CD1c-positive myeloid dendritic cell (primary cell): ENCODE measurements at regions not wholly inside any gene's neighbourhood (a gene's known extent, or its start where the extent isn't known, plus 50 kb on each side); places are given as distances from the start of the nearest gene placed in this dataset.
"Not testable (repeated sequence)": the region's sequence is repeated elsewhere in the genome, so short reads cannot be mapped to it uniquely, and the experiment has no call there.

ENCODE experiments used
- DNase-seq: peaks from one replicate; pipeline ENCODE4 v3.0.0-alpha.2; 2016; ENCODE audit errors: extremely low spot score

DNA sequence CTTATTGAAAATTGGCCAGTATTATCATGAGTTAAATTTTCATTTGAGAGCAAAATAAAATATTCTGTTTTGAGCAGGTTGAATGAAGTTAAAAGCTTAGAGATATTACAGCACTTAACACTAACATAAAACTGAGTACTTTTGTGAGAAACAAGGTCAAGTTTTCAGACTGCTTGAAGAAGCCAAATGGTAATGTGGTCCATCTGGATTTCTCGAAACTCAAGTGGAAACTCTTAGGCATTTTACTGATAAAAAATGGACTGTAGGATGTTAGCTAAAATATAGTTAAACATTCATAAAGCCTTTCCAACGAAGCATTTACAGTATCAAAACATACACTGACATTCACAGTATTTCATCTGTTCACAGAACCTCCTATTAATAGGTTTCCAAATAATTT is 528.1 kb upstream of the SEMA3D start:
- no peak for DNase-seq

DNA sequence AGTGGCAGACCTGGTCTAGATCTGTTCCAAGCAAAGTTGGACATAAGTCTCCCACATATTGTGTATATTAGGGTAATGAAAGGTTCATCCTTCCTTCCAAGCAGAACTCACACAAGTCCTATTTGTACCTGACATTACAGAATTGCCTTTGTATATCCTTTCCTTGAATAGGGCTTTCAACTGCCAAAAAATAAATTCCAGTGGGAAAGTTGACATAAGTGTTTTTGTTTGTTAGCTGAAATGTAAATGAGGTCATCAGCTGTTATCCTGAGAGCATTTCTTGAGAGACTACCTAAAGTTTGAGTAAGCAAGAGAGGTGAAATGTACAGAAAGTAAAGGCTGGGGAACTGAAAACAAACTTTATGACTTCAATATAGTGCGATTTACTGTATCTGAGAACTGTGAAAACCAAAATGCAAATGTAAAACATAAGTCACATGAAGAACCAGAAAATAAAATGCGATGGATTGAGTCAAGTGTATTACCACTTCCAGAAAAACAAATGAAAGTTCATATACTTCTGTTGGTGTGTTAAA is 527.3 kb upstream of the SEMA3D start:
- no peak for DNase-seq

DNA sequence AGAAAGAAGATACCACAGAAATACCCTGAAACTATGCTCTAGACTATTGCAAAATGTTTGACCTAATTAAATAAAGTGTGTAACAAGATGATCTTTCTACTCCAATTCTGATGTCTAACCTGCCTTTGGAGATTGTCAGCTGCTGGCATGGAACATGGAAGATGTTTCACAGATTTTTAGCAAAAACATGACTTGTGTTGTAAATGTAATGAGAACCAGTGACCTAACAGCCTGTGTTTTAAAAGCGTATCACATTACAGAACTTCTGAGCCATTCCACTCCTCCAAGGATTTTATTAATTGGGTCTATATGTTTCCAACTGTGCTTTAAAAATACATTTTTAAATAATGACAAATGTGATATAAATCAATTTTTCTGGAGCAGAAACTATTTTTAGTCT is 526.3 kb upstream of the SEMA3D start:
- DNase-seq = no peak

DNA sequence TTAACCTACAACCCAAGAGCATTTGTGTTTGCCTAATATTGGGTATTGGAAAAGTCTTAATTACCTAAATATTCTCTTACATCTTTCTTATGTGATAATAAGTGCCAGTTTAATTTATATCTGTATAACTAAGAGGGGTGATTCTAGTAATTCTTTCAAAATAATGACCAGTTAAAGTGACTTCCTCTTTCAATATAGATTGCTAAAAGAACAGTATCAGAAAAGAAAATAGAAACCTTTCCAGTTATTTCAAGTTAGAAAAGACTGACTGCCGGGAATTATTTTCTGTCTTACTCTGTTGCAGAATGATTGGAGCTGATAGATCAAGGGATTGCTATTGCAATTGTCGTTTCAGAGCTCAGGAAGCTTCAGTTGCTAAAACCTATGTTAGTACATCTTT is 525.0 kb upstream of the SEMA3D start:
- peak; percentile 30 for DNase-seq

DNA sequence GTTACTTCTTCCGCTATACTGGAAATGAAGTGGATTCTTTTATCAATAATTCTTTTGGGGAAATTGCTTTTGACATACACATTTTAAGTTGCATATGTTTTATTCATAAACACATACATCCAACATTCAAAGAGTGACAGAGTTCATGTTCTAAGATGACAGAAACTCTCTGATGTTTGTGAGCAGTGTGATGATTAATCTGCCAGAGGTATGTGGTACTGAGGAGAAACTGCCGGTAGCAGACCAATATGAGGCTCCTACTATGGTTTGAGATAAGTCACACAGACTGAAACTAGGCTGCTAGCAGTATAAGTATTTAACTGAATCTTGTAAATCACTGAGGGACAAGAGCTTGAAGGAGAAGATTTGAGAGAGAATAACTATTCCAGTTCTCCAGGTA is 524.1 kb upstream of the SEMA3D start:
- DNase-seq = no peak

DNA sequence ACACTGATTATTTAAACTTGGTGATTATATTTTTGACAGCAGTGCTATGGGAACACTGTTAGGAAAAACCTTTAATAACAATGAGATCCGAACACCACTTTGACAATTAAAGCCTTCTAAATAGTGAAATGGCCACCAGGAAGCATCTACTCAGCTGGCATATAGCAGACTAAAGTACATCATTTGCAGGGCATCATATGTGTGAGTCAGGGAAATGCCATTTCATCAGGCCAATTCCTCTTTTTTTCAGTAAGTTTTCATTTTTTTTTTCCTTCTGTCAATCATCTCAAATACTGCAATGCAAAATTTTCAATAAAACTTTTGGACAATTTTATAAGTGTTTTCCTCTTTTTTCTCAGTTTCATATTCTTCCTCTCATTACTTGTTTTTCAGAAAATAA is 521.4 kb upstream of the SEMA3D start:
- DNase-seq = peak; percentile 21

DNA sequence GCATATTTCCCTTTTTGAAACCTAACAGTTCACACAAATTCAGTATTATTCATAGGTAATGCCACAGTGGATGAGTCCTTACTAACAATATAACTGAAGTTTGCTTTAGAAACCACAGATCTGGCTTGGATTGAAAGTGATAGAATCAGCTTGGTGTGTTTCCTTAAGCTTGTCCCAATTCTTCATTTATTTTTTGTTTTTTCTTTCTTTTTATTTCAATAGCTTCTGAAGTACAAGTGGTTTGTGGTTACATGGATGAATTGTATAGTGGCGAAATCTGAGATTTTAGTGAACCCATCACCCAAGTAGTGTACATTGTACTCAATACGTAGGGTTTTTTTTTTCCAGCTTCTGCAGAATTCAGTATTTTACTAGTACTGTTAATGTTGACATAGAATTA is 518.2 kb upstream of the SEMA3D start:
- DNase-seq = no peak

DNA sequence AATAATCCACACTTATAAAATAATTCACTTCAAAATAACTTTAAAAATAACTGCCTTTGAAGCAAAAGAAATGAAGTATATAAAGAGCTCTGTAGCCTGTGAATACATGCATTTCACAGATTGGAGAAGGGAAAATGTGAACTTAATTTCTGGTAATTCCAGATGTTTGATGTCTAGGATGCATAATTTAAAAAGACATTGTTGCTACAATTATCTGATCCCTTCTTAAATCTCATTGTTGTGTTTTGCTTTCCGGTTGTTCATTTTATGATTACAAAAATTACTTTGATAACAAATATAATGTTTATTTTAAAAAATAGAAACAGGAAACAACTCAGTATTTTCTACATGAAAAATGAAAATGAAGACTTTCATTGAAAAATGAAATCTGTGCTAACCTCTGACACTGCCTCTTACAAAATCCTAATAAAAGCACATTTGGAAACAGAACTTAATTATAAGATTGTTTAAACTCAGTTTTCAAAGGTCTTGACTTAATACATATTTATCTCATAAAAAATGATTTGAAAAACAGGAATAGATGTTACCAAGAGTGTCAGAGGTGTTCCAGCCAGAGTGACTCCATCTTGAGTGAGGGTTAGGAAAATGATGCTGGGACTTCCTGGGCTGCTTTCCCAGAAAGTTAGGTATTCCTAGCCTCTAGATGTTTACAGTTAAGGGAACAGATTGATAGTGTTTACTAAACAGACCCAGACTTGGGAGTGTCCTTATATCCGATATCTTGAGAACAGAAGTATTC is 516.6 kb upstream of the SEMA3D start:
- no peak for DNase-seq

DNA sequence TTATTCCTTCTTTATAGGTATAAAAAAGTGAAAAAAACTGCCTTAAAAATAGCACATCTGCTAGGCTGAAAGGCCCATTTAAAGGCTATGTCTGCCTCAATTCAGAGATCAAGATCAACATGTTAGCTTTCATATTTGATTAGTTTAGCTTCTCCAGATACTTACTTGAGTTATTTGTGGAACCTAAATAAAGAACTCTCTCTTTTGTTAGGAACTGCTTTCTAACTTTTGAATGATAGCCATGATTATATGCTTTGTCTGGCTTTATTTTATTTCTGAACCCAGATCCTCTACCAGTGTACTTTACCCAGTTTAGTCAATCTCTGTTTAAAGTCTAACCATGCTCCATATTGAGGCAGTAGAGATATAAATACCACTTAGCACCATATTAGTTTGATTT is 515.5 kb upstream of the SEMA3D start:
- DNase-seq = no peak

DNA sequence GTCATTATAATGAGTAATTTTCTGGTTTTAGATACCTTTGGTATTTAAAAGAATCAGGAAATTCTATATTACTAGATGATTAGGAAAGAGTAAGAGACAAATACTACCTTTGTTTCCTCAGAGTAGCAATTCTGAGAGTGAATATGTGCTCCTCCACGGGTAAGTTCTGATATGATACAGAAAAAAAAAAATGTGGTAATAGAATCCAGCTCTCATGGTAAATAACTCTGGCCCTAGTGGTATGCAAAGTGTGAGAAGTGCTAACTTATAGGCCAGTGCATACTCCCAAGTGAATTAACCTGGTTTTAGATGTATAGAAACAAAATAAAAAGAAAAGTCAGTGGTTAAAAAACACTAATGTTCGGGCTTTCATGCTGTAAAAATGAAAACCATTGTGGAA is 512.6 kb upstream of the SEMA3D start:
- DNase-seq = no peak

DNA sequence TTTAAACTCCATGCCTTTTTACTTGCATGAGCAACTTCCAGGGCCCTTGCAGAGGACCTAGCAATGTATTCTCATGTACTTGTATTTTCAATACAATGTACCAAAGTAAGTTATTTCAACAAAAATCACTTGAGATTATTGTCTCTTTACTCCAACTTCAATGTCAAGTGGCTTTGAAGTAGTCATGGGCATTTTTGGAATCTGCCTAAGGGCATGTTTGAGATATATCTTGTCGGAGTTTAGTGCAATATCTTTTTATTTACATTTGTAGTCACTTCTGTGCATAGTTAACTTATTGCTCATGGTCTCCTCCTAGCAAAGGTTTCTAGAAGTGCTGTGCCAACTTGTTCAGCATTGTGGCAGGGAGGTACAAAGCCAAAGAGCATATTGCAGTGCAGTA is 508.7 kb upstream of the SEMA3D start:
- no peak for DNase-seq

DNA sequence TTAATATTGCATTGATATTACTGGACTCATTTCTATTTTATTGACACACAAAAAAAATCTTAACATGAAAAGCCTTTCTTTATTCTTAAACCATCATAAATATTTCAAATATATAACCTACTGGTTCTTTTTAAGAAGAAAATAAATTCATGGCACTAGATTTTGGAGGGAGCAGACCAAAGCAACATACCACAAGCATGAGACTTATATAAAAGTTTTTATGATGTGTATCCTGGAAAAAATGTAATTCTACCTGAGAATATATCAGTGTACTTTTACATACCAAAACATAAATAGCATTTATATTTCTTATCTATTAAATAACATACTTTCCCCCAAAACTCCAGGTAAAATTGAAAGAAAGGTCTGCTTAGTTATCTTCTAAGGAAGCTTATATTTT is 508.2 kb upstream of the SEMA3D start:
- no peak for DNase-seq

DNA sequence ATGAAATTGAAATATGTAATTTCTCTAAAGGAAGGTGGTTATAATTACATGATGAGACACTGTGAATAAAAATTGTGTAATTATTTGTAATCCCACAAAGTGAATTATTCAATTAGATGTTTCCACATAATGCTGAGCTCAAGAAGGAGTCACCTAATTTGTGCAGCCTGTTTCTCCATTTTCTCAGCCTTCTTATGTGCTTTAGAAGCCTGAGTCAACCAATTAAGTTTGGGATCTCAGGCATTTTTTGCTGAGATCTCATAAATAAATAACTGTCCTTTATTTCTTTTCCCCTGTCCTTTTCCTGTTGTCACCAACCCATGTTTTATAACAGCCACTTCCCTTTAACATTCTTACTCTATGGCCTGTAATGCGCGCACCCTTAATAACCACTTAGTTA is 506.5 kb upstream of the SEMA3D start:
- DNase-seq = no peak

DNA sequence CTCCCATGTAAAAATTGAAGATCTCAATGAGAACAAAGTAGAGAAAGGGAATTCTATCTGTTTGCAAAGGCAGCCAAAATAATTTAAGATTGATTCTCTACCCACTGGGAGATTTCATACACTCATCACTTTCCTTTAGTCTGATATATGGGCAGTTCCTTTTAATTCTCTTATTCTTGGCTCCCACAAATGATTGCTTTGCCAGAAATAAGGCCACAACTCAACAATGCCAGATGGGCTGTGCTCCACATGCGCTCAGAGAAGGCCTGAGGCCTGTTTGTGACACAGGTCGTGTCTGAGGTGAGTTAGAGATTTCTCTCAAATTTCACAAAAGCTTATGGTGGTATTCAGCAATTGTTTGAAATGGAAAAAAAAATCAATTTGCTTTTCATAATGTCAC is 501.9 kb upstream of the SEMA3D start:
- DNase-seq = no peak

DNA sequence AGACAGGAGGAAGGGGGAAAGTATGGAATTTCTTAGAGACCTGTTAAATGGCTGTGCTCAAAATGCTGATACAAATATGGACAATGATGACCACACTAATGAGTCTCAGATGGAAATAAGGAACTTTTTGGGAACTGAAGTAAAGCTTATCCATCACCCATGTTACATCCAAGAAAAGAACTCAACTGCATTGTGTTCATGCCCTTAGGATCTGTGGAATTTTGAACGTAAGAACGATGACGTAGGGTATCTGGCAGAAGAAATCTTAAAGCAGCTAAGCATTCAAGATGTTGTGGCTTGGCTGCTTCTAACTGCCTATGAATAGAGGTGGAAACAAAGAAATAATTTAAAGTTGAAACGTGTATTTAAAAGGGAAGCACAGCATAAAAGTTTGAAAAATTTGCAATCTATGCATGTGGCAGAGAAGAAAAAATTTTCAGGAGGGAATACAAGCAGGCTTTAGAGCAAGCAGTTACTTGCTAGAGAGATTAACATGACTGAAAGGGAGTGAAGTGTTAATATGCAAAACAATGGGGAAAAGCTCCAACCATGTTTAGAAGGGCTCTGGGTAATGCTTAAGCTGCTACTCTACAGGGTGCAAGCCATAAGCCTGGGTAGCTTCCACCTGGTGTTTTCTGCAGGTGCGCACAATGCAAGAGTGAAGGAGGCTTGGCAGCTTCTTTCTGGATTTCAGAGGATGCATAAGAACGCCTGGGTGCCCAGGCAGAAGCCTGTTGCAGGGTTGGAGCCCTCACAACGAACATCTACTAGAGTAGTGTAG is 499.7 kb upstream of the SEMA3D start:
- DNase-seq = no peak

DNA sequence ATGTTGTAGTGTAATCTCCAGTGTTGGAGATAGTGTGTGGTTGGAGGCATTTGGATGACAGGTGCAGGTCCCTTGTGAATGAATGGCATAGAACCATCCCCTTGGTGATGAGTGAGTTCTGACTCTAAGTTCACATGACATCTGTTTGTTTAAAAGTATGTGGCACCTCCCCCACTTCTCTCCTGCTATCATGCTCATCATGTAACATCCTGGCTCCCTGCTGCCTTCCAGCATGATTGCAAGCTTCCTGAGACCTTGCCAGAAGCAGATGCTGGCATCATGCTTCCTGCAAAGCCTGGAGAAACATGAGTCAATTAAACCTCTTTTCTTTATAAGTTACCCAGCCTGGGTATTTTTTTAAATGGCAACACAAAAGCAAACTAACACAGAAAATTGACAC is 499.0 kb upstream of the SEMA3D start:
- no peak for DNase-seq

DNA sequence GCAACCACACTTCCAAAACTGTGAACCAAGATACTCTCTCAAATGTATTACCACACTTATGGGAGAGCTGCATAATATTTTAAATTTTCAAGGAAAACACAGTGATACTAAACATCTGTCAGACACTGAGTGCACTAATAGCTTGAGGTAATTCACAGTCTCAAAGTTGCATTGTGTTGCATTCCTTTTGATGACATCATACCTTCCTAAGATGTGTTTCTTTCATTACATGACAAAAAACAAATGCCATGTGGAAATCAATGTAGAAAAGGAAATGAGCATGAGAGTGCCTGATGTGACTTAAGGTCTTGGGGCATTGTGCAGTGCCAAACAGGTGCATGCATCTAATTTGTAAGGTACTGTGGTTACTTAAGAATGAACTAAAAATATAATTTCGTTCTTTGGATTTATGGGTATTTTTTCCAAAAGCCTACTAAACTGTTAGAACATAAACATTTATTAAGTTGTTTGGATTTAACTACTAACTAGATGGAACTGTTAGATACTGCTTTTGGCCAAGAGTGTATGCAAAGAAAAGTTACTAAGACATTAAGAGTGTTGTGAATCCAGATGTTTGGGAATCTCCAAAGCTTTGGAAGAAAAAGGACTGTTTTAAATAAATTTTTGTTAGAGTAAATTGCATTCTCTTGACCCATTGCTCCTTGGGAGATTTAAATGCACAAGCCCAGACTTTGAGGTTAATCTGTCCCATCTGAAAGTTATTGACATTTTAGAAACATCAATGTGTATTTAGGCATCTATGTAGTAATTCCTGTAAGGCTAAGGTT is 496.2 kb upstream of the SEMA3D start:
- DNase-seq = no peak

DNA sequence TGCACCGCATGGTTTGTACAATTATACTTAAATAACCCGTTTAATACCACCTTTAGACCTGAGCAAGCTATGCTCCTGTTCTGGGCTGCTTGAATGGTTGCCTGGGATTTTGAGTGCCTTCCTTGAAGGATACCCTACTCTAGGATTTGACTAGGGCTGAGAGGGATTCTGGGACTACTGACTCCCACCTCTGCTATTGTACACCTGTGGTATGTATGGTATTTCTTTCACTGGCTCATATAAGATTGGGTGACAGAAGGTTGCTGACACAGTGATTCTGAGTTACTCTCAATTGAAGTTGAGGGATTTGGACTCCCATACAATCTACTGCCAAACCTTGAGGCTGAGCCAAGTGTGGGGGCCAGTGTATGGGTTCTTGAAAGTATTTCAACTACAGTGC is 494.4 kb upstream of the SEMA3D start:
- no peak for DNase-seq

DNA sequence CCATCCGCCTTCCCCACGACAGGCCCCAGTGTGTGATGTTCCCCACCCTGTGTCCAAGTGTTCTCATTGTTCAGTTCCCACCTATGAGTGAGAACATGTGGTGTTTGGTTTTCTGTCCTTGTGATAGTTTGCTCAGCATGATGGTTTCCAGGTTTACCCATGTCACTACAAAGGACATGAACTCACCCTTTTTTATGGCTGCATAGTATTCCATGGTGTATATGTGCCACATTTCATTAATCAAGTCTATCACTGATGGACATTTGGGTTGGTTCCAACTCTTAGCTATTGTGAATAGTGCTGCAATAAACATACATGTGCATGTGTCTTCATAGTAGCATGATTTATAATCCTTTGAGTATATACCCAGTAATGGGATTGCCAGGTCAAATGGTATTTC is 488.2 kb upstream of the SEMA3D start:
- not testable (repeated sequence) for DNase-seq

DNA sequence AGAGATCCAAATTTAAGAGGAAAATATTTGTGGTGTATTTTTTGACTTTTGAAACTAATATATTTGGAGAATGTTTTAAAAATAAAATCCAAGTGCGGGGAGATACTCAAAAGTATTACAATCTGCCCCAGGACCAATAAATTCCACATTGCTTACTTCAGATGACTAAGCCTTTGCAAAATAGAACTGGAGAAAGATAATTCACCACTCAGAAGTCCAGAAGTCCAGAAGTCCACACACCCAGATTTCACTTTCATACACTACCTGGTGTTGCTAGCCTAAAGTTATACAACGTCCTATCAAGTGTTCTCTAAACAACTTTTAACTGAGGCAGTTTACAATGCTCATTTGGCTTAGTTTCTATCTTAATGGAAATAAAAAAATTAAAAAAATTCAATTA is 487.0 kb upstream of the SEMA3D start:
- no peak for DNase-seq

DNA sequence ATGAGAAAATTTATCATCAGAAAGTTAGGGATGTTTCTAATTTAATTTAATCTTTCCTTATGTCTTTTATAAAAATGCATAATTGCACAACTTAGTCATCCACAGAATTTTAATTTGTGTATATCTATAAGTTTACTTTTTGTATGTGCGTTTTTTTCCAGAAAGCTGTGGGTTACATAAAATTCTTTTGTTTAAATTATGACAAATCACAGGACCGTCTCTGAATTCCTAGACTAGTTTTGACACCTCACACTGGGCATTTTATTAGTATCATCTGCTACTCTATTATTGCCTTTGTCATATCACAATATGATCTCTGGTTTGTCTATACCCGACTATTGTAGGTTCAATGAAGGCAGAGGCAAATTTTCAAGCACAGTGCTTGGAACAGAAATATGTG is 482.4 kb upstream of the SEMA3D start:
- no peak for DNase-seq

DNA sequence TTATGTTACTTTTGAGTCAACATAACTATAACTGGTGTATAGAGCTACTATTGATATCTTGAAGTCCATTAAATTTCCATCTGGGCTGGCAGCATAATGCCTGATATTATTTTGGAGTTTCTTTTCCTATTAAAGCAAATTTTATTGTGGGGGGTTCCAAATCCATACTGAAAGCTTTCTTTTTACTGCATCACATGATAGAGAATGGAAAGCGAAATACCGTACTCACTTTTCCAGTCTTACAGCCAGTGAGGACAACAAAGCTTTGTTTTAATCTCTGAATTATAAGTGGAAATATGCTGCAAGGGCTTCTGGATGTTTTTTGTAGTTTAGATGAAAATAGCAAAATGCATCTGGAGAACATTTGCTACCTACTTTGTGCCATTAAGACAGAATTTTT is 477.5 kb upstream of the SEMA3D start:
- no peak for DNase-seq

DNA sequence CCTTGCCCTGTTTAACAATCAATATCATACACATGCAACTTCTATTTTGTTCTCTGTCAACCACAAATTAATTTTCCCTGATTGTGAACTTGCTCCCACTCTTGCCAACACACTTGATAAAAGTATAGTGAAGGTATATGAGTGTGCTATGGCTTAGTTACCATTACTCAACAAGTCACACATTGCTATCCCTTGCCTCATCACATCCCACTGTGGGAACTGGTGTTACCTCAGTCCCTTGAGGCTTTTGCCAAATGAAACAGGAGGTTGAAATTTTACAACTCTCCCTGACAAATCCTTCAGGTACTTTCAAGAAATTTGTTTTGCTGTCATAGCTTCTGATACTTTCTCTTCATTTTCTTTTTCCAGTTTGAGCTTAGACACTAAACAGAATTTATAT is 472.5 kb upstream of the SEMA3D start:
- no peak for DNase-seq
